ENCODE measurements at regions not wholly inside any gene's neighbourhood (a gene's known extent, or its start where the extent isn't known, plus 50 kb on each side); places are given as distances from the start of the nearest gene placed in this dataset.

DNA sequence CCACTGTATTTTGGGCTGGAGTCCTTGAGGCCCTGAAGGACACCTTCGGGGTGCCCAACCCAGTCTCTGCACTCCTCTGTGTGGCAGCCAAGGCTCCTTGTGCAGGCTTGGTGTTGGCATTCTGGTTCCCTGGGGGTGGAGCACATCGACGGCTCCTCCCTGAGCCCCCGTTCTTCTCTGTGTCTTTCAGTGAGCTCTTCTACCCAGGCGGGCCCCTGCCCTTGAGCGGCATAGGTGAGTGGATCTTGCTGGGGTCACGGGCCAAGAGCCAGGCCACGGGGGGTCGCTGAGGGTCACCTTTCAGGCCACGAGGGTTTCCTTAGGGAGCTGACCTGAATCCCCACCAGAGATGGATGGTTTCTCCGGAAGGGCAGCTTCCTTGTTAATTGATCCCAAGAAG, 234.8 kb downstream of the SNRPN start:
- Histone ChIP-seq H3K27ac (no peak overlapping the region), H3K4me1 (no peaks in the 10 kb centered on the region), H3K36me3 (no peaks in the 10 kb centered on the region), H3K9me3 (no peaks in the 10 kb centered on the region), H3K4me3 (no peak overlapping the region), H3K27me3 (no peaks in the 10 kb centered on the region)
- no peak for TF ChIP-seq POLR2A (IDR thresholded peaks at IDR 0.05)
- no peak for TF ChIP-seq POLR2AphosphoS5 (IDR thresholded peaks at IDR 0.05; ENCODE audit: insufficient read depth in 1 of 2, low read depth in 1 of 2)
- intact Hi-C loops (cut with DNase I) = no loop called here
- no peak for DNase-seq (ENCODE audit: extremely low spot score in 2 of 2)

DNA sequence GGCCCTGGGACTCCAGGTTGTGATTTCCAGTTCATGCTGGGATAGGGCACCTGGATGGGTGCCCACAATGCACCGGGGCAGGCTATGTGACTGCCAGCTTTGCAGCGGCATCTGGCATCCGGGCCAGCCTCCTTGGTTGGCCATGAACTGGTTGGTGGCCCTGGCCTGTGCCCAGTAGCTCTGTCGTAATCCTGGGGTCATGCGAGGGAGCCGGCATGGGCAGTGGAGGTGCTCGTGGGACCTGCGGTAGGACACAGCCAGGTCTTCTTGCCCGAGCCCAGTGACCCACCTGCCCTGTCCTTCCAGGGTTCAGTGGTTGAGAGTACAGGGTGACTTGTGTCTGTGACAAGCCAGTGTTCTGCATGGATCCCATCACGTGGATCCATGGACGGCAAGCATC, 237.9 kb downstream of the SNRPN start:
- H3K9me3 ChIP-seq = no peaks in the 10 kb centered on the region
- H3K36me3 ChIP-seq = no peaks in the 10 kb centered on the region
- H3K27ac ChIP-seq = no peak overlapping the region
- no peaks in the 10 kb centered on the region for H3K4me1 ChIP-seq
- H3K4me3 ChIP-seq = no peak overlapping the region
- intact Hi-C loops (cut with DNase I) = no loop called here
- TF ChIP-seq, protein P1, sequence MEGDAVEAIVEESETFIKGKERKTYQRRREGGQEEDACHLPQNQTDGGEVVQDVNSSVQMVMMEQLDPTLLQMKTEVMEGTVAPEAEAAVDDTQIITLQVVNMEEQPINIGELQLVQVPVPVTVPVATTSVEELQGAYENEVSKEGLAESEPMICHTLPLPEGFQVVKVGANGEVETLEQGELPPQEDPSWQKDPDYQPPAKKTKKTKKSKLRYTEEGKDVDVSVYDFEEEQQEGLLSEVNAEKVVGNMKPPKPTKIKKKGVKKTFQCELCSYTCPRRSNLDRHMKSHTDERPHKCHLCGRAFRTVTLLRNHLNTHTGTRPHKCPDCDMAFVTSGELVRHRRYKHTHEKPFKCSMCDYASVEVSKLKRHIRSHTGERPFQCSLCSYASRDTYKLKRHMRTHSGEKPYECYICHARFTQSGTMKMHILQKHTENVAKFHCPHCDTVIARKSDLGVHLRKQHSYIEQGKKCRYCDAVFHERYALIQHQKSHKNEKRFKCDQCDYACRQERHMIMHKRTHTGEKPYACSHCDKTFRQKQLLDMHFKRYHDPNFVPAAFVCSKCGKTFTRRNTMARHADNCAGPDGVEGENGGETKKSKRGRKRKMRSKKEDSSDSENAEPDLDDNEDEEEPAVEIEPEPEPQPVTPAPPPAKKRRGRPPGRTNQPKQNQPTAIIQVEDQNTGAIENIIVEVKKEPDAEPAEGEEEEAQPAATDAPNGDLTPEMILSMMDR (IDR thresholded peaks at IDR 0.05) = no peak
- TF ChIP-seq POLR2AphosphoS5 (IDR thresholded peaks at IDR 0.05; ENCODE audit: insufficient read depth in 1 of 2, low read depth in 1 of 2) (no peak), POLR2A (IDR thresholded peaks at IDR 0.05) (no peak)
- no peaks in the 10 kb centered on the region for H3K27me3 ChIP-seq
- DNase-seq (ENCODE audit: extremely low spot score in 2 of 2) = no peak

DNA sequence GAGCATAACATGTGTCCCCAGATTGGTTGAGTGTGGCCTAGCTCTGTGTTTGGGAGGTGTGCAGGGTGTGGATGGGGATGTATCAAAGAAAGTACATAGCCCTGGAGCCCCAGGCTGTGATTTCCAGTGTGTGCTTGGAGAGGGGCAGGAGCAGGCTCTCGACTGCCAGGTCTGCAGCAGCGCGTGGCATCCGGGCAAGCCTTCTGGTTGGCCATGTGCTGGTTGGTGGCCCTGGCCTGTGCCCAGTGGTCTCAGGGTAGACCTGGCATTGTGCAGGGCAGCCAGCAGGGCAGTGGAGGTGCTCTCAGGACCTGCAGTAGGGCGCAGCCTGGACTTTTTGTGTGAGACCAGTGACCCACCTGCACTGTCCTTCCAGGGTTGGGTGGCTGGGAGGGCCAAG, 231.5 kb downstream of the UBE3A start:
- Histone ChIP-seq H3K4me1 (no peaks in the 10 kb centered on the region), H3K9me3 (no peaks in the 10 kb centered on the region), H3K36me3 (no peaks in the 10 kb centered on the region), H3K27ac (no peak overlapping the region), H3K27me3 (no peaks in the 10 kb centered on the region), H3K4me3 (no peak overlapping the region)
- DNase-seq (ENCODE audit: extremely low spot score in 2 of 2) = no peak
- intact Hi-C loops (cut with DNase I) = no loop called here
- TF ChIP-seq POLR2AphosphoS5 (IDR thresholded peaks at IDR 0.05; ENCODE audit: insufficient read depth in 1 of 2, low read depth in 1 of 2) = no peak
- TF ChIP-seq, protein P1 (IDR thresholded peaks at IDR 0.05) = no peak
- no peak for TF ChIP-seq POLR2A (IDR thresholded peaks at IDR 0.05)

DNA sequence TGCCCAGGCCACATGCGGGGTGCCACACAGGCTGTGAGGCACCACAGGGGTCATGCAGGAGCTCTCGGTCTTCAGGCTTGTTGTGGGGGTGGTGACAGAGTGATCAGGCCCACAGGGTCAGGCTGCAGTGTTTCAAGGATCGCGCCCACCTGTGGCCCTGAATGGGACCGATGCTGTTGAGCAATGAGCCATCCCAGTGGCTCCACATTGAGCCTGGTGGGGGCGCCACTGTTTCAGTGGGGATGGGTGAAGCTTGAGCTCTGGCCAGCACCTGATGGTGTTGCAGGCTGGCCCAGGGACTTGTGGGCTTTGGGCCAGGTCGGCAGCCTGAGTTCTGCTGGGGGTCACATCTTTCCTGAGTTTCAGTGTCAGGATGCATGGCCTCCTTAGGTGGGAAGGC, 230.1 kb downstream of the UBE3A start:
- TF ChIP-seq POLR2AphosphoS5 (IDR thresholded peaks at IDR 0.05; ENCODE audit: insufficient read depth in 1 of 2, low read depth in 1 of 2) (no peak), POLR2A (IDR thresholded peaks at IDR 0.05) (no peak)
- TF ChIP-seq, protein P1 (IDR thresholded peaks at IDR 0.05) = no peak
- intact Hi-C loops (cut with DNase I) = no loop called here

DNA sequence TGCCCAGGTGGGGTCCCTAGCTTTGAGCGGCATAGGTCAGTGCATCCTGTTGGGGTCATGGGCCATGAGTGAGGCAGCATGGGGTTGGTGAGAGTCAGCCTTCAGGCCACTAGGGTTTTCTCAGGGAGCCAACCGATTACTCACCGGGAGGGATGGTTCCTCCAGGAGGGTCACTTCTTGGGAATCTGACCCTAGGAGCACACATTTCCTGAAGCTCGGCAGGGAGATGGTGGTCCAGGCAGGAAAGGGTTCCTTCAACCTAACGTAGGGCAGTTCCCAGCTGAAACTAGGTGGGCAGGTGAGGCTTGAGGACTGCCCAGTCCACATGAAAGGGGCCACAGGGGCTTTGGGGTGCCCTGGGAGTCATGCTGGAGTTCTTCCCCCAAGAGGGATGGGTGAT, 218.0 kb downstream of the UBE3A start:
- Histone ChIP-seq H3K4me1 (no peaks in the 10 kb centered on the region), H3K4me3 (no peak overlapping the region), H3K9me3 (no peaks in the 10 kb centered on the region), H3K27ac (no peak overlapping the region), H3K27me3 (no peaks in the 10 kb centered on the region), H3K36me3 (no peaks in the 10 kb centered on the region)
- intact Hi-C loops (cut with DNase I) = no loop called here
- DNase-seq (ENCODE audit: extremely low spot score in 2 of 2) = no peak
- TF ChIP-seq POLR2AphosphoS5 (IDR thresholded peaks at IDR 0.05; ENCODE audit: insufficient read depth in 1 of 2, low read depth in 1 of 2) (no peak), POLR2A (IDR thresholded peaks at IDR 0.05) (no peak)
- TF ChIP-seq, protein P1 (IDR thresholded peaks at IDR 0.05) = no peak

More for the DNA sequence above, 230.1 kb downstream of the UBE3A start:
- no peak overlapping the region for H3K4me3 ChIP-seq
- no peaks in the 10 kb centered on the region for H3K36me3 ChIP-seq
- H3K4me1 ChIP-seq = no peaks in the 10 kb centered on the region
- no peaks in the 10 kb centered on the region for H3K9me3 ChIP-seq
- no peaks in the 10 kb centered on the region for H3K27me3 ChIP-seq
- no peak overlapping the region for H3K27ac ChIP-seq
- DNase-seq (ENCODE audit: extremely low spot score in 2 of 2) = no peak

DNA sequence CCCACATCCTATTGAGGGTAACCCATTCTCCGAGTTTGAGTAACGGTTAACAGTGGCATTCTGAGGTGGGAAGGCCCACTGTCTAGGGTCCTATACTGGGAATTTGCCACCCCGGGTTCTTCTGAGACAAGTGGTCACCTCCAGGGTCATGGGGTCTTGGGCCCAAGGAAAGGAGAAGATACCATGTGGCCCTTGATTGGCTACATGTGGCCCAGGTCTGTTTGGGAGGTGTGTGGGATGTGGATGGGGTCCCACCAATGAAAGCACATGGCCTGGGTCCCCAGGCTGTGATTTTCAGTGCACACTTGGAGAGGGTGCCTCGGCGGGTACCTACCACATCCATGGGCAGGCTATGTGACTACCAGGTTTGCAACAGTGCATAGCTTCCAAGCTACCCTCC, 214.4 kb downstream of the UBE3A start:
- H3K9me3 ChIP-seq = no peaks in the 10 kb centered on the region
- no peaks in the 10 kb centered on the region for H3K27me3 ChIP-seq
- intact Hi-C loops (cut with DNase I) = no loop called here
- no peak overlapping the region for H3K27ac ChIP-seq
- DNase-seq (ENCODE audit: extremely low spot score in 2 of 2) = no peak
- TF ChIP-seq POLR2A (IDR thresholded peaks at IDR 0.05) = no peak
- no peak for TF ChIP-seq POLR2AphosphoS5 (IDR thresholded peaks at IDR 0.05; ENCODE audit: insufficient read depth in 1 of 2, low read depth in 1 of 2)
- TF ChIP-seq, protein P1 (IDR thresholded peaks at IDR 0.05) = no peak
- no peaks in the 10 kb centered on the region for H3K4me1 ChIP-seq
- no peaks in the 10 kb centered on the region for H3K36me3 ChIP-seq
- no peak overlapping the region for H3K4me3 ChIP-seq

Measured in vagina (tissue), 2 donors.